ENCODE measurements at regions not wholly inside any gene's neighbourhood (a gene's known extent, or its start where the extent isn't known, plus 50 kb on each side); places are given as distances from the start of the nearest gene placed in this dataset.
"Not testable (repeated sequence)": the region's sequence is repeated elsewhere in the genome, so short reads cannot be mapped to it uniquely, and the experiment has no call there.

- DNase-seq: peak; percentile 20
Observed at GRCh38 chr12:5268424-5269210, 163.3 kb upstream of the NTF3 start.

DNA sequence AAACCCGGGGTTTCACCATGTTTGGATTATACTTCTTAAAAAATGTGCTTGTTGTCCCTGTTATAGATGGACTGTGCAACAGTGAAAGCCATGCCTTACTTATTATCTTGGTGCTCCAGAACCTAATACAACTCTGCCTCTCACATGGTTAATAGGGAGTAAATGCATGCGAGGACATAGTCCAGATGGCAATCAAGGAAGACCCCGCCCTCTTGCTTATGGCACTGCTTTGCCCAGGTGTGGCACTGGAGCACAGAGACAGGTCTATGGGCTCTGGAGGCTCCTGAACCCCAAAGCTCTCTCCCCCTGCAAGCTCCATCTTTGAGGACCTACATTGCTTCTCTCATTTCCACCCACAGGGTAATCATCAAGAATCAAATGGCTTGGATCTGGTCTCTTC, 162.1 kb upstream of the NTF3 start:
- no peak for DNase-seq

DNA sequence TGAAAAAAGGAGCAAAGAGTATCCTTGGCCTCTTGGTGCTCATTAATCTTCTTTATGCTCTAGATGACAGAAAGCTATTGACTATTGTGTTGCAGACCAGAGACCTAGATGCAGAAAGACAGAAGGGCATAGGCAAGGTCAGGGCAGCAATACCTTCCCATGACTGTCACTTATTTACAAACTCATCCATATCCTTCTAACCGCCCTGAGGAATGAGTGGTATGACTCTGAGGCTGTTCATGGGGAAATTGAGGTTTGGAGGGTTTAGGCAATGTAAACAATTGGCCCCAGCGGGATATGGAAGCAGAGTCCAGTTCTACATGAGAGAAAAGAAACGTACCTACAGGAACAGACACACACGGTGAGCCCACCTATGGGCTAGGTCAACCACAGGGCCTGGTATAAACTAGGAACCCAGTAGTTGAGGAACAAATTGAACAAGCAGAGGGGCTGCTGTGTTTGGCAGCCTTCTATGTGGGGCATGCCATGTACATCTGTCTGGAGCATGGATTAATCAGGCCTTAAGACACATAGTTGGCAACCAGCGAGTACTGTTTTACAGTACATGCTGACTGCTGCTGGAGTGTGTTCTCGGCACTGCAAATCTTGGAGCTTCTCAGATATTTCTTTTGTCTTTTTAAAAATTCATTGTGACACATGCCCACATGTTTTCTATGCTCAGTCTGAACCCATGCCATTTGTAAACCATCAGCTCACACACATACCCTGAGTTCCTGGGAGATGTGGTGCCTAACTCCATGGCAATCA, 159.7 kb upstream of the NTF3 start:
- DNase-seq: no peak

DNA sequence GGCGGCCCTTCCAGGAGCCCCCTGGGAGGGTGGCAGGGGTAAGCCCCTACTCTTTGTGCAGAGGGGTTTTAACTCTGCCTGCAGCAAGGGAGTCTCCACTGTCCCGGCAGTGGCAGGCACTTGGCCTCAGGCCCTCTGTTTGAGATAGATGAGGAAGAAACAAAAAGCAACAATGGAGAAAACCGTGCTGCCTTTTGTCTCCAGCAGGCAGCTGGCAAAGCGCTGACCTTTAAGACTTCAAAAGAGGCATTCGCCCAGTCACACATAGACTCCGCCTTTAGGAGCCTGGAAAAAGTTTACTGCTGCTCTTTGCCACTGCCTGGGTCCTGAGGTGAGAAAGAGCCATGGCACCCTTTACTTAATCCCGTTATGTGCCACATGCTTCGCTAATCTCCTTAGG, 158.2 kb upstream of the NTF3 start:
- DNase-seq: no peak

GRCh38 chr12:5276327-5276880, 155.5 kb upstream of the NTF3 start:
- no peak for DNase-seq

- DNase-seq: no peak
Observed at GRCh38 chr12:5280086-5280485, 151.8 kb upstream of the NTF3 start.

DNA sequence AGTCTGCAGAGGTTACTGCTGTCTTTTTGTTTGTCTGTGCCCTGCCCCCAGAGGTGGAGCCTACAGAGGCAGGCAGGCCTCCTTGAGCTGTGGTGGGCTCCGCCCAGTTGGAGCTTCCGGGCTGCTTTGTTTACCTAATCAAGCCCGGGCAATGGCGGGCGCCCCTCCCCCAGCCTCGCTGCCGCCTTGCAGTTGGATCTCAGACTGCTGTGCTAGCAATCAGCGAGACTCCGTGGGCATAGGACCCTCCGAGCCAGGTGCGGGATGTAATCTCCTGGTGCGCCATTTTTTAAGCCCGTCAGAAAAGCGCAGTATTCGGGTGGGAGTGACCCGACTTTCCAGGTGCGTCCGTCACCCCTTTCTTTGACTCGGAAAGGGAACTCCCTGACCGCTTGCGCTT, 141.5 kb upstream of the NTF3 start:
- DNase-seq: not testable (repeated sequence)

DNA sequence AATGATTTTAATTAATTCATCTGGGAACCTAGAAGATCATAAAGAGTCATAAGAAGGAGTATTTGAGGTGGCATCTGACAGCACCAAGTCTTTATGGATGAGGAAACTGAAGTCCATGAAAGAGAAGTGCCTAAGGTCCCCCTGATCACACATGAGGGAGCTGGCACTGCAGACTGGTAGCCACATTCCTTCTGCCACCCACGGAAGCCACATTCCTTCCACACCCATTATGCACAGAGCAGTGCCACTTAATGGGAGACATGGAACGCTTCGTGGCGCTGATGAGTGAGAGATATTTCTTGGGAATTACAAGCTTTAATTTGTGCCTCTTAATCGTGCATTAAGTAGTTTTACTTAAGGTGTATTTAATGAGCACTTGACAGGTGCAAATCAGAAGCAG, 139.3 kb upstream of the NTF3 start:
- no peak for DNase-seq

- DNase-seq: no peak
Observed at GRCh38 chr12:5293773-5294172, 138.1 kb upstream of the NTF3 start.

- DNase-seq: no peak
Observed at GRCh38 chr12:5294274-5295070, 137.4 kb upstream of the NTF3 start.

DNA sequence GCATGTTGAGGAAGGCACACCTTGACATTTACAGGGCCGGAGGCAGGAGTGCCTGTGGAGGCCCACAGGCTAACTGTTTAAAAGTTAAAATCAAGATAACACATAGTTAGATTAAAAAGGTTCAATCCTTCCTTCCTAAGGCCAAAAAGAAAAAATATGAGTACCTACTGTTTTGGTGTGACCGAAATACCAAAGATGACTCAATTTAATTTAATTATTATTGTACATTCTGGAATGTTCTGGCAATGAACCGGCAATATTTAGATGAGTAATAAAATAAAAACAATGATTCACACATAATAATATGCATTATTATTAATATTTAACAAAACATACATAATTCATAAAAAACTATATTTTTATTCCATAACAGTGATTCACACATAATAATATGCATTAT, 136.8 kb upstream of the NTF3 start:
- no peak for DNase-seq

DNA sequence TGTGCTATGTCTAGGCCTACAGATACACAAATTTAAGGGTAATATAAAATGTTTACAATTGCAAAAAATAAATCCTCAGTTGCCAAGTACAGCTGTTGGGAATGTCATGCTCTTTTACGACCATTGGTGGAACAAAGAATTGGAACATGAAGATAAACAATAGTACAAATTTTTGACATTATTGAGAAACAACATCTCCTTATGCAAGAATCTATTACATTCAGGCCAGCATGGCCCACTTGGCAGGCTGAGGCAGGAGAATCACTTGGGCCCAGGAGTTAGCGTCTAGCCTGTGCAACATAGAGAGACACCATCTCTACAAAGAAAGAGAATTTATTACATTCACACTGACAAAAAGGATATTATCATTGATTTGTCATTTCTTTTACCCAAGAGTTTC, 135.9 kb upstream of the NTF3 start:
- no peak for DNase-seq

- DNase-seq: no peak
Observed at GRCh38 chr12:5301539-5301938, 130.4 kb upstream of the NTF3 start.

DNA sequence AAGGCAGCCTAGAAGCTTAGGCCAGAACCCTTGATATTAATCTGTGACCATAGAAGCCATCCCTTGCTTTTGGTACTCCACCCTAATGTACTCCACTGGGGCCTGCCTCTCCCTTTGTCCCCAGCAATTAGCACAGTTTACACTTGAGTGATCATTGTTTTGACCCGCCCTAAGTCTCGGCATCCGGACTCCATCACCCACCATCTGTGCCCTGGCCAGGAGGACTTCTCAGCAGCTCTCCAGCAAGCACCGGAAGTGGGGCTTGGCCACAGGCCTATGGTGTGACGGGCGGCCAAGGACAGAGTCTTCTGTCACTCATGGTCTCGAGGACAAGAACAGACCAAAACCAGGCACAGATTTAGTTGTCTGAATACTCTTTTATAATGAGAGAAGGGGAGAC, 126.5 kb upstream of the NTF3 start:
- DNase-seq: no peak

DNA sequence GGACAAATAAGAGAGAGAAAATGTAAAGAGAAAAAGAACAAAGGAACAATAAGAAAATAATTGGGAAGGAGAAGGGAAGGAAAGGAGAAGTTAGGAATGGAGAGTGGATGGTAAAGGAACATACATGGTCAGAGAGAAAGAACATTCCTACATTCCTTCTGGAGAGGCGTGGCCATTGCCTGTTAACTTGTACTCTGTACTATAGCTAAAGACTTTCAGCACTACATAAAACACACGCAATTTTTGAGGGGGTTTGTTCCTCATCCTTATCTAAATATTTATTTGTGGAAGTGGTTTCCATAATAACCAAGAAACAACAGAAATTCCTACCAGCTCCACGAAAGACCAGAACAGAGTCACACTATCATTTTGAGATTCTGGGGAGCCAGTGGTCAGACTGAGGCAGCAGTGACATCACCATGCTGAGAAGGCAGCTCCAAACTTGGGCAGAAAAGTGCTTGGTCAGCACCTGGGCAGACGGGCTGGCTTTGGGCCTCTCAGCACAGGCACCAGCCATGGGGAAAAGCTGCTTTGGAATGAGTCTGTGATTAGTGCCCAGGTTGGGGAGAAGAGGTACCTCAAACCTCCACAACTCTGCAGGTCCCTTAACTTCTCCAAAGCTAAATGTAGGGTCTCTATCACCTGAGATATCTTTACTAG, 125.9 kb upstream of the NTF3 start:
- no peak for DNase-seq

DNA sequence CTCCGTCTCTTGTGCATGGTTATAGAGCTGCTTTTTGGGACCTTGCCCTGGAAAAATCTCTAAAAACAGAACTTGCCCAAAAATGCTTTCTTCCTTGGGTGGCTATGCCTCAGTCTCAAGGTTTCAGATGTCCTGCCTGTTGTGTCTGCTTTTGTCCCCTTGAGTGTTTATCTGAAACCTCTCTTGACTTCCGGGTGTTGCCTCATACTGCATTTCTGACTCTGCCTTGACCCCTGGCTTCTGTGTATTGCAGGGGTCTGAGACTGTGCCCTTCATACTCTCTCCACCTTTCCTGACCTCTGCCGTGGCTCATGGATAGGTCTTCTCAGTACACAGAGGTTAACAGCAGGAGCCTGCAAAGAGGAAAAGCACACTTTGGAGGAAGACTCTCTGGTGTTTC, 124.8 kb upstream of the NTF3 start:
- no peak for DNase-seq

DNA sequence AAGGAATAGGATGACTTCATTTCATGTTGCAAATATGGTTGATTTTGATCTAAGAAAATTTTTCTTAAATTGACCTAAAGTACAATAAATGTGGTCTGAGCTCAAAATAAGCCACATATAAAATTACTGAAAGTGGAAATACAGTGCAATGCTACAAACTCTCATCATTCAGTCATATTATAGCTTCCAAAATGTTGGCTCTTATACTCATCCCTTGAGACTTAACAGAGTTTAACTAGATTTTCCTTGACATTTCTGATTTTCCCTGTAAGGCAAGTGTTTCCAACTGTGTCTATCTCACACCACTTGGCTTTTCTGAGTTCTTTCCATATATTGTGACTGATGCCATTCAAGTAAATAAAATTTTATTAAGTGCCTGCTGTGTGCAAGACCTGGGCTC, 123.7 kb upstream of the NTF3 start:
- DNase-seq: no peak

- DNase-seq: no peak
Observed at GRCh38 chr12:5308996-5309395, 122.9 kb upstream of the NTF3 start.

GRCh38 chr12:5309654-5310053, 122.3 kb upstream of the NTF3 start:
- peak; percentile 22 for DNase-seq

- DNase-seq: no peak
Observed at GRCh38 chr12:5310151-5310550, 121.8 kb upstream of the NTF3 start.

DNA sequence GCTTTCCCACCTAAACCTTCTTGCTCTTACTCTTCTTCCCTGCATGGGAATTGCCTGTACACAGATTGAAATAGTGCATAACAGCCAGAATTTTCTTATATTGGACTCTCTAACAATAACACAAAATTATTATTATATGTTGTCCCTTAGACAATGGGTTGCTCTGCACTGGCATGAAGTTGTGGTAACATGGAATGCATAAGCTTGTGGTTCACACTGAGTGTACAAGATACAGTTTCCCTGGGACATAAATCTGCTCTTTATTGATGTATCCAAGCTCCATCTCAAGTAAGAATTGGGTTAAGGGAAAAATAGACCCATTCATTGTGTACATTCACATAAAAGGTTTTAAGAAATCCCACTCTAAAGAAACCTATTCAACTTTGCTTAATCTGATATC, 114.4 kb upstream of the NTF3 start:
- DNase-seq: no peak

- DNase-seq: no peak
Observed at GRCh38 chr12:5318874-5319273, 113.0 kb upstream of the NTF3 start.
